Epithelial cell of esophagus (primary cell): ENCODE measurements at regions not wholly inside any gene's neighbourhood (a gene's known extent, or its start where the extent isn't known, plus 50 kb on each side); places are given as distances from the start of the nearest gene placed in this dataset.

Experiments
- DNase-seq: peaks from one replicate; pipeline ENCODE4 v3.0.0; 2010; ENCODE audit warnings: low read depth
- H3K4me3 ChIP-seq: 2 replicates; pipeline ENCODE4 v1.5.1; 2011; ENCODE audit warnings: mild to moderate bottlenecking, low read length, control low read depth
- CTCF ChIP-seq: IDR thresholded peaks from 2 replicates; pipeline ENCODE4 v1.5.1; 2011; ENCODE audit warnings: low read depth, mild to moderate bottlenecking, low read length, control low read depth, inconsistent platforms; ENCODE audit not compliant: insufficient read depth; ENCODE audit errors: missing control alignments

GRCh38 chr9:129239946-129240490 lies 62.0 kb upstream of the IER5L start:
- TF ChIP-seq CTCF = no peak
- DNase-seq = no peak
- no peak overlapping the region for H3K4me3 ChIP-seq

GRCh38 chr9:129237803-129238202 lies 59.7 kb upstream of the IER5L start:
- no peak for DNase-seq
- no peak overlapping the region for H3K4me3 ChIP-seq
- TF ChIP-seq CTCF = no peak

GRCh38 chr9:129237164-129237611 lies 59.1 kb upstream of the IER5L start:
- H3K4me3 ChIP-seq = no peak overlapping the region
- TF ChIP-seq CTCF = no peak
- peak; percentile 59 for DNase-seq

- H3K4me3 ChIP-seq = no peak overlapping the region
- DNase-seq = no peak
- TF ChIP-seq CTCF = no peak
Observed at GRCh38 chr9:129236441-129237145, 58.5 kb upstream of the IER5L start.

GRCh38 chr9:129235931-129236331 lies 57.9 kb upstream of the IER5L start:
- no peak overlapping the region for H3K4me3 ChIP-seq
- TF ChIP-seq CTCF = no peak
- DNase-seq = no peak

GRCh38 chr9:129235041-129235930 lies 57.2 kb upstream of the IER5L start:
- DNase-seq = no peak
- no peak for TF ChIP-seq CTCF
- no peak overlapping the region for H3K4me3 ChIP-seq
